Immature natural killer cell (primary cell): ENCODE measurements at regions not wholly inside any gene's neighbourhood (a gene's known extent, or its start where the extent isn't known, plus 50 kb on each side); places are given as distances from the start of the nearest gene placed in this dataset.
A peak's percentile ranks its signal among the peaks of the same experiment; 100 is the strongest.

ENCODE experiments used
- DNase-seq, 3 donors: peaks; one replicate each; pipeline ENCODE4 v3.0.0; 2022; ENCODE audit warnings: mixed read lengths in 1 of 3
- H3K27ac Mint-ChIP-seq, 6 donors: one replicate each; pipeline ENCODE4 v1.8.0; 2020; ENCODE audit warnings: mixed read lengths in 6 of 6, mild to moderate bottlenecking in 5 of 6, inconsistent platforms in 4 of 6, moderate library complexity in 3 of 6
- H3K27me3 Mint-ChIP-seq, 3 donors: one replicate each; pipeline ENCODE4 v1.8.0; 2020 to 2021; ENCODE audit warnings: low read depth in 3 of 3, mild to moderate bottlenecking in 3 of 3, mixed read lengths in 3 of 3, moderate library complexity in 3 of 3, inconsistent platforms in 1 of 3
- H3K36me3 Mint-ChIP-seq, 3 donors: one replicate each; pipeline ENCODE4 v1.8.0; 2020; ENCODE audit warnings: mixed read lengths in 3 of 3, inconsistent platforms in 2 of 3, mild to moderate bottlenecking in 2 of 3
- H3K4me1 Mint-ChIP-seq, 2 donors: one replicate each; pipeline ENCODE4 v1.8.0; 2020; ENCODE audit warnings: inconsistent platforms in 2 of 2, mild to moderate bottlenecking in 2 of 2, mixed read lengths in 2 of 2, moderate library complexity in 1 of 2
- H3K4me3 Mint-ChIP-seq, 5 donors: one replicate each; pipeline ENCODE4 v1.8.0; 2020; ENCODE audit warnings: mild to moderate bottlenecking in 5 of 5, mixed read lengths in 5 of 5, inconsistent platforms in 3 of 5, moderate library complexity in 3 of 5
- H3K9me3 Mint-ChIP-seq, 6 donors: one replicate each; pipeline ENCODE4 v1.8.0; 2020; ENCODE audit warnings: mild to moderate bottlenecking in 6 of 6, mixed read lengths in 6 of 6, inconsistent platforms in 4 of 6, moderate library complexity in 3 of 6

DNA sequence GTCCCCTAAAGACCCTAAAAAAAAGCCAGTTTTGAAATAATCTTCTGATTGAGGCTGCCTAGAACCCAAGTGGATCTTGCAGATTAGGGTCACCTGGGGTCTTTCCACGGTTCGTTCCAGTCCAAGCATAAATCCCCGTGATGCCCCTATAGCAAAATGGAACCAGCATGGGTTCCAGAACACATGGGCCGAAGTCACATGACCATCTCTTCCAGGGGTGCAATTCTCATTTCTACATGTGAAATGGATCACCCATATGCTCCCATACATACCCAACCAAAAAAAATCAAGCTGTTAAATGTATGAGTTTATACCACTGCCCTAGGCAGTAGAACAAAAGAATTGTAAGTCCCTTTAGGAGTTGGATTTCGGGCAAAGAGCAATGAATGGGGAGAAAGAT, 245.4 kb downstream of the SKIDA1 start:
- Mint-ChIP-seq H3K9me3 (no peaks in the 10 kb centered on the region), H3K27me3 (peaks cover 0 to 4% (median 2%) of the 10 kb centered on the region in 3 donors), H3K4me1 (no peaks in the 10 kb centered on the region), H3K4me3 (no peak overlapping the region), H3K36me3 (no peaks in the 10 kb centered on the region), H3K27ac (no peak overlapping the region)
- no peak for DNase-seq

DNA sequence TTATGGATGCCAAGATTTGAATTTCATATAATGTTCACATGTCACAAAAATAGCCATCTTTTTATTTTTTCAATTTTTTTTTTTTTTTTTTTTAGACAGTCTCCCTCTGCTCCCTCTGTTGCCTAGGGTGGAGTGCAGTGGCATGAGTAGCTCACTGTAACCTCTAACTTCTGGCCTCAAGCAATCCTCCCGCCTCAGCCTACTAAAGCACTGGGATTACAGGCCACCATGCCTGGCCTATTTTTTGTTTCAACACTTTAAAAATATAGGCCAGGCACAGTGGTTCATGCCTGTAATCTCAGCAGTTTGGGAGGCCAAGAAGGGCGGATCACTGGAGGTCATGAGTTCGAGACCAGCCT, 246.3 kb downstream of the SKIDA1 start:
- no peak for DNase-seq
- no peak overlapping the region for H3K4me3 Mint-ChIP-seq
- H3K27me3 Mint-ChIP-seq, result peaks cover 0 to 4% (median 4%) of the 10 kb centered on the region in 3 donors
- no peaks in the 10 kb centered on the region for H3K4me1 Mint-ChIP-seq
- no peak overlapping the region for H3K27ac Mint-ChIP-seq
- no peaks in the 10 kb centered on the region for H3K9me3 Mint-ChIP-seq
- no peaks in the 10 kb centered on the region for H3K36me3 Mint-ChIP-seq

DNA sequence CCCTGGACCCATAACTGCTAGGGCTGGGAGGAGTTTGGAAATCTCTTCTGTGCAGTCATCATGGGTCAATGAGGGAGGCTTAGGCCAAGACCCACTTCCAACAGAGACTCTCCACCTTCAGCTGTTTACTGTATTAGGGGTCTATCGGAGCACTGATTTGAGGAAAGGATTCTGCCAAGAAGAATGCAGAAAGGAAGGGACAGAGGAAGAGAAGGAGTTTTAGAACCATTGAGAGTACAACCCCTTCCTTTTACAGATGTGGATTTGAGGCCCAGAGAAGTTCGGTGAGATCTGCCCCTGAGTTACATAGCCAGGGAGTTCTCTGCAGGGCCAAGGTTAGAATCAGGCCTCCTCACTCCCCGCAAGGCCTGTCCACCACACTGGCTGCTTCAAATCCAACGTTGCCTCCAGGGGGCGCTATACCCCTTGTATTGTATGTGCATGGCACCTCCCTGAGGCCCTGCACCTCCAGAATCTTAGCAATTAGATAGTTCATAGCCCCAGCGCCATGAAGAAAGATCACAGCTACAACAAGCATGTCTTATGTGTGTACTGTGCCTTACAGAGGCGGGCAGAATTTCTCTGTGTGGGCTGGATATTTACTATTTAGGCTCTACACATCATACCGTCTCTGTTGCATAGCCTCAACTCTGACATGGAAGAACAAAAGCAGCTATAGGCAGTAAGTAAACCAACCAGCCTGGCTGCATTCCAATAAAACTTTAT, 246.8 kb downstream of the SKIDA1 start:
- Mint-ChIP-seq H3K27ac (no peak overlapping the region), H3K27me3 (peaks cover 0 to 4% (median 4%) of the 10 kb centered on the region in 3 donors), H3K4me1 (no peaks in the 10 kb centered on the region), H3K36me3 (no peaks in the 10 kb centered on the region), H3K9me3 (peaks cover 0 to 1% (median 0%) of the 10 kb centered on the region in 6 donors), H3K4me3 (no peak overlapping the region)
- DNase-seq, result peak in 2 of 3 donors; percentile 4 to 9

DNA sequence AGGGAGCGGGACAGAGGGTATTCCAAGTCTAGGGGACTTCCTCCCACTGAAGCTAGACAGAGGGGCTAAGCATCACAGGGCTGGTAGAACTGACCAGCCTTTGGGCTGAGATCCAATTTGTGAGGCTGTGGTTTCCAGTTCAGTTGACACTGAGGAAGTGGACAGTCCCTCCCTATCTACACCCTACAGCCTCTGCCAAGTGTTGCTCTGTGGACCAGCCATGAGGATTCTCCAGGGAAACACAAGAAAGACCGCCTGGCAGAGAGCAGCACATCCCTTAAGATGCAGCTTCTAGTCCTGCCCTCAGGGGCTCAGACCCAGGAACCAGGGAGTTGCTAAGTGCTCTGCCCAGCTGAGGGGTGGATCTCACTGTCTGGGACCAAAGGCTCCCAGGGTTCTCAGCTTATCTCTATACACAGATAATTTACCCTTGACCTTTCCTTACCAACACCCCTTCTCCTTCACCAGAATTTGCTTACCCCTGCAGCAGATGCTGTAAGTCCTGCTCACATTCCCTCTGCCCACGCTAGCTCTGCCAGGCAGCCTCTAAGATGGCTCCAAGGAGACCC, 252.0 kb downstream of the SKIDA1 start:
- Mint-ChIP-seq H3K9me3 (peaks cover 0 to 5% (median 0%) of the 10 kb centered on the region in 6 donors), H3K4me3 (no peak overlapping the region), H3K27me3 (peaks cover 0 to 5% (median 3%) of the 10 kb centered on the region in 3 donors), H3K36me3 (no peaks in the 10 kb centered on the region), H3K27ac (no peak overlapping the region), H3K4me1 (no peaks in the 10 kb centered on the region)
- no peak for DNase-seq

DNA sequence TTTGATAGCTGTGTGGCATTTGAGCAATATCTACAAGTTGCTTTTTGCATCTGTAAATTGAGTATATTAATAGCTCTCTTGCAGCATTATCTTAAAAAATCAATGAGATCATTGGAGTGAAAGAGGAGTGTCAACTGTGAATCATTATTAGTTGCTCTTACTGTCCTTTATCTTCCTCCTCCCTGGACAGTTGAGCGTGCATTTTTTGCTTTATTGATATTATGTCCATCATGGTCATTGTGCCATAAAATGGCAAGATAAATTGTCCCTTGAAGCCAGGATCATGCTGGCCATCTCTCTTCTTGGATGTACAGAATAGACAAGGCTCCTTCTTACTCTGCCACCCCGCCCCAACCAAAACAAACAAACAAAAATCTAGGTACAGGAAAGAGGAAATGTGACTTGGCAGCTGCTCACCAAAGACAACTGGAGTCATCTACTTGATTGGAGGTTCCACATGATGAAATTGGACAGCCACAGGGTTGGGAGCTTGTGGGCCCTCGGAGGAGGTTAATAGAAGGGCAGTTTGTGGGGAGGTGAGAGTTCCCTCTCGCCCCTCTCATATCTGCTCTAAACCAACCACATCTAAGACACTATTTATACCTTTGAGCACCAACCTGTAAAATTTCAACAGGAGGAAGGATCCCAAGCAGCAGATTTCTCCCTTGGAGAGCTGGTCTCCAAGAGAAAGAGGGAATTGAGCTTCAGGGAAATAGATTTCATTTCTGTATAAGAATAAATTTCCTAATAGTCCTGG, 252.7 kb downstream of the SKIDA1 start:
- Mint-ChIP-seq H3K27ac (no peak overlapping the region), H3K36me3 (no peaks in the 10 kb centered on the region)

DNA sequence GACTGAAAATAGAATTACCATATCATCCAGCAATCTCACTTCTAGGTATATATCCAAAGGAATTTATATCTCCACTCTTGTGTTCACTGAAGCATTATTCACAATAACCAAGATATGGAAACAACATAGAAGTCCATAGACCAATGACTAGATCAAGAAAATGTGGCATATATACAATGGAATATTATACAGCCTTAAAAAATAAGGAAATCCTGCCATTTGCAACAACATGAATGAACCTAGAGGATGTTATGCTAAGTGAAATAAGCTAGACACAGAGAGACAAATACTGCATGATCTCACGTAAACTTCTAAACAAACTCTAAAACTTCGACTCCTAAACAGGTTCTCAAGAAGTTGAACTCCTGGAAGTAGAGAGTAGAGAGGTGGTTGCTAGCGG, 254.5 kb downstream of the SKIDA1 start:
- Mint-ChIP-seq H3K4me1 (no peaks in the 10 kb centered on the region), H3K27me3 (peaks cover 3% of the 10 kb centered on the region in 3 donors), H3K9me3 (peaks cover 0 to 5% (median 0%) of the 10 kb centered on the region in 6 donors), H3K27ac (no peak overlapping the region), H3K4me3 (no peak overlapping the region), H3K36me3 (no peaks in the 10 kb centered on the region)
- DNase-seq, result no peak

More for the DNA sequence above, 252.7 kb downstream of the SKIDA1 start:
- Mint-ChIP-seq H3K27me3 (peaks cover 0 to 5% (median 3%) of the 10 kb centered on the region in 3 donors), H3K4me1 (no peaks in the 10 kb centered on the region), H3K9me3 (peaks cover 0 to 5% (median 0%) of the 10 kb centered on the region in 6 donors), H3K4me3 (no peak overlapping the region)
- no peak for DNase-seq

DNA sequence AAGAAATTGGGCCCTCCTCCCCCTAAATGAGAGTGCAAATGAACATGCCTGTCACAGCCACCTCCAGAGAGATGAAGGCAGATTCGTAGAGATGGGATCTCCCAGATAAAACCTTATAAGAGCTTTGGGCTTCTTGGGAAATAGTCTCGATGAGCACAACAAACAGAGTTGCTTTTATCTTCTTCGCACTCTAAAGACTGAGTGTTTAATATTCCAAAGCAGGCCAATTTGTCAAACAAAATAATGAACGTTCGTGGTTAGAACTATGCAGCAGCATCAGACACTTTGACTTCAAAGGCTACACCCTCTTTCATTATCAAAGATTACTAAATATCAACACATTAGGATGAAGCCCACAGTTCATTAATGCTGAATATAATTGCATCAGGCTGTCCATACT, 256.2 kb downstream of the SKIDA1 start:
- Mint-ChIP-seq H3K36me3 (no peaks in the 10 kb centered on the region), H3K27ac (no peak overlapping the region), H3K4me3 (no peak overlapping the region), H3K27me3 (peaks cover 1 to 3% (median 3%) of the 10 kb centered on the region in 3 donors), H3K4me1 (no peaks in the 10 kb centered on the region), H3K9me3 (peaks cover 0 to 5% (median 0%) of the 10 kb centered on the region in 6 donors)
- DNase-seq, result no peak

DNA sequence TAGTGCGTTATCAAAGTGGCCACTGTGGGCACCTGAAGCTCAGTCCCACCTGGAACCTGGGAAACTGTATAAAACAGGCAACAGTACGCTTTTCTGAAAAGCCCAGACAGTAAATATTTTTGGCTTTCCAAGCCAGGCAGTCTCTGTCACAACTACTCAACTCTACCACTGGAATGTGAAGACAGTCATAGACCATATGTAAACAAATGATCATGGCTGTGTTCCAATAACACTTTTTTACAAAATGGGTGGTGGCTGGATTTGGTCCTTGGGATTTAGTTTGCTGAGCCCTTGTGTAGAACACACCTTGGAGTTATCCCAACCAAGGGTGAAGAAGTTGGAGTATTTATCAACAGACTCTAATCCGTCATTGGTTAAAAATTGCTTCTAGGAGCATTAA, 259.9 kb downstream of the SKIDA1 start:
- Mint-ChIP-seq H3K9me3 (peaks cover 0 to 1% (median 0%) of the 10 kb centered on the region in 6 donors), H3K4me3 (no peak overlapping the region), H3K4me1 (no peaks in the 10 kb centered on the region), H3K27me3 (peaks cover 0 to 3% (median 0%) of the 10 kb centered on the region in 3 donors), H3K27ac (no peak overlapping the region), H3K36me3 (no peaks in the 10 kb centered on the region)
- DNase-seq, result no peak

DNA sequence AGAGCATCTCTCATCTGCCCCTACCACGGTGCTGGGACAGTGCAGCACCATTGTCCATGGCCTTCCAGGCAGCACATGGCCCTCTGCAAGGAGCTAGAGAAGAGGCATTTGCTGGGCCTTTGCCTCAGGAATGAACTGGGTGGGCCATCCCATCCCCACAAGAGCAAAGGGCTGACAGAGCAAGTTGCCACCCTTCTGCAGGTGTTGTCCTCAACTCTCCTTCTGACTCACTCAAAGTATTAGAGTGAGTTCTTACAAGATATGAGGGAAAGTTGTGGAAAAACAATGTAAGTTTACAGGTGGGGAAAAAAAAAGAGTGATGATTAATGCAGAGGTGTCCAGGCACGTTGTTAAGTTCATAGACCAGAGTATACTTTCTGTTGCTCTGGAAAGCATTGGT, 261.2 kb downstream of the SKIDA1 start:
- Mint-ChIP-seq H3K4me1 (no peaks in the 10 kb centered on the region), H3K36me3 (no peaks in the 10 kb centered on the region), H3K4me3 (no peak overlapping the region), H3K9me3 (no peaks in the 10 kb centered on the region), H3K27ac (no peak overlapping the region), H3K27me3 (peaks cover 0 to 3% (median 0%) of the 10 kb centered on the region in 3 donors)
- no peak for DNase-seq

DNA sequence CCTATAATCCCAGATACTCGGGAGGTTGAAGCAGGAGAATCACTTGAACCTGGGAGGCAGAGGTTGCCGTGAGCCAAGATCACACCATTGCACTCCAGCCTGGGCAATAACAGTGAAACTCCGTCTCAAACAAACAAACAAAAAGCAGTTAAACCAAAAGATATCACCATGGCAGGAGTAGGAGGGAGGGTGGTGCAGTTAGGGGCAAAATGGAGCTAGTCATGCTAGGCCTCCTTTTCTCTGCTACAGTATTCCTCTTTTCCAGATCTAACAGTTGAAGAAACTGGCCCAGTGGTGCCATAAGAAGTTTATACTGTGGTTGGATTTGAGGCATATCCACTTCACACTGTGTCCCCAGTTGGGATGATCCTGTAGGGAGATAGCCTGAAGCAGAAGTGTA, 261.6 kb downstream of the SKIDA1 start:
- Mint-ChIP-seq H3K4me3 (no peak overlapping the region), H3K27me3 (peaks cover 0 to 3% (median 0%) of the 10 kb centered on the region in 3 donors), H3K27ac (no peak overlapping the region), H3K36me3 (no peaks in the 10 kb centered on the region), H3K4me1 (no peaks in the 10 kb centered on the region), H3K9me3 (no peaks in the 10 kb centered on the region)
- DNase-seq, result no peak

DNA sequence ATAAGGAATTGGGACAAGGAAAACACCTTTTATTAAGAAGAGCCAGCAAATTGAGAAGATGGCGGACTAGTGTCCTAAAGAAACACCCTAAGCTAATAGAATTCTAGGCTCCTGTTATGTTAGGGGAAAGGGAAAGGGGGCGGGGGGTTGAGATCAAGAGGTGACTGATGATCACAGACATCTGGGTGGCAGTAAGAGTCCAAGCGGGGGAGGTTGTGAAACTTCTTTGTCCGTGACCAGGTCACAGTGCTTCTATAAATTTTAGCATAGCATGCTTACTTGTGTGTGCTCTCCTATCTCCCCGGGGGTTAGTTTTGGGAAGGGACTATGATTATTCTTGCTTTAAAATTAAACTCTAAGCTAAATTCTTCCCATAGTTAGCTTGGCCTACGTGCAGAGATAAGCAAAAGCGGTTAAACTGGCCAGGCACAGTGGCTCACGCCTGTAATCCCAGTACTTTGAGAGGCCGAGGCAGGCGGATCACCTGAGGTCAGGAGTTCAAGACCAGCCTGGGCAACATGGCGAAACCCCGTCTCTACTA, 262.1 kb downstream of the SKIDA1 start:
- Mint-ChIP-seq H3K36me3 (no peaks in the 10 kb centered on the region), H3K4me3 (no peak overlapping the region), H3K9me3 (no peaks in the 10 kb centered on the region), H3K27ac (no peak overlapping the region), H3K4me1 (no peaks in the 10 kb centered on the region), H3K27me3 (peaks cover 0 to 3% (median 0%) of the 10 kb centered on the region in 3 donors)
- DNase-seq, result no peak

DNA sequence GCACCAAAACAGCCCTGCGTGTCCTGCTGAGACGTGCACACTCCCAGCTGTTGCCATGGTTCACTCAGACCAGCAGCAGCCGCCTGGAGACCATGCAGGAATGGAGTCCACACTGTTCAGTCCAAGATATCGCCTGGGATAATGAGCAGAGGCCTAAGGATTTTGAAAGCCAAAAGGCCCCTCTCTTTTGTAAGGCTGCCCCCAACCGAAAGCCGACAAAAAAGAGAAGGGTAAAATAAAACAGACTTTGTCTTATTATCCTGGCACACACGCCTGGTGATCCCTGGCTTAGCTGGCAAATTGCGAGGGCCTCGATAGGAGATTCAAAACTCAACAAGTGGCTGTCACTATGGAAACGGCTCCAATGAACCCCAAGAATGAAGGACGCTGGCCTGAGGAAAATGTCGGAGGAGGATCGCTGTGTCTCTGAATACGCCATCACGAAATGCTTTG, 263.6 kb downstream of the SKIDA1 start:
- peaks cover 0 to 4% (median 0%) of the 10 kb centered on the region in 3 donors for H3K27me3 Mint-ChIP-seq
- H3K9me3 Mint-ChIP-seq, result no peaks in the 10 kb centered on the region
- DNase-seq, result no peak
- no peaks in the 10 kb centered on the region for H3K4me1 Mint-ChIP-seq
- no peak overlapping the region for H3K27ac Mint-ChIP-seq
- H3K36me3 Mint-ChIP-seq, result no peaks in the 10 kb centered on the region
- no peak overlapping the region for H3K4me3 Mint-ChIP-seq

DNA sequence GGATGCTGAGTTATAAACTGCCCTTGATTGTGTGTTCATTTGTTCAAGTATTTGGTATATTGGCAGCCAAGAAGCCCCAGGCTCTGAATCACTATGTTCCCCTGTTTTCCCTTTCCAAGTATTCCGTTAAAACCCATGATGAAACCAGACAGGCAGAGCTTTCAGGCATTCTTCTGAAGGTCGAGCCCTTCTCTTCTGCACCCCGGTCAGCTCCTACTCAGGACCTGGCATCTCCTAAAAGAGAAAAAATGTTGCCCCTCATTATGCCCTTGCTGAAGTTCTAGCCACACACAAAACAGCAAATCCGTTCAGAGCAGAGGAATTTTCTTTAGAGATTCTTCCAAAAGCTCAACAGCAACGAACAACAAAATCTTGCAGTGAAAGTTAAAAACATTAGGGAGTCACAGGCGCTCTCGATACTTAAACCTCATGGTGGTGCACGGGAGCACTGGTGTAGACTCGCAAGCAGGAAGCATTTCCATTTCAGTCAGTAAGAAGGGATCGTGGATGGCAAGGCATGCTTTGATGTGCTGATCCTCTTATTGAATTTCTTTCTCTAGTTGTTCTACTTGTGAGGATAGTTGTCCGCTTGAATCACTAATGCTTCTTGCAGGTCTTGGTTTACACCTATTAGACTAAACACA, 264.9 kb downstream of the SKIDA1 start:
- no peaks in the 10 kb centered on the region for H3K9me3 Mint-ChIP-seq
- DNase-seq, result no peak
- H3K36me3 Mint-ChIP-seq, result no peaks in the 10 kb centered on the region
- no peak overlapping the region for H3K27ac Mint-ChIP-seq
- H3K27me3 Mint-ChIP-seq, result peaks cover 0 to 1% (median 0%) of the 10 kb centered on the region in 3 donors
- no peak overlapping the region for H3K4me3 Mint-ChIP-seq
- no peaks in the 10 kb centered on the region for H3K4me1 Mint-ChIP-seq
